ENCODE measurements at regions not wholly inside any gene's neighbourhood (a gene's known extent, or its start where the extent isn't known, plus 50 kb on each side); places are given as distances from the start of the nearest gene placed in this dataset.

DNA sequence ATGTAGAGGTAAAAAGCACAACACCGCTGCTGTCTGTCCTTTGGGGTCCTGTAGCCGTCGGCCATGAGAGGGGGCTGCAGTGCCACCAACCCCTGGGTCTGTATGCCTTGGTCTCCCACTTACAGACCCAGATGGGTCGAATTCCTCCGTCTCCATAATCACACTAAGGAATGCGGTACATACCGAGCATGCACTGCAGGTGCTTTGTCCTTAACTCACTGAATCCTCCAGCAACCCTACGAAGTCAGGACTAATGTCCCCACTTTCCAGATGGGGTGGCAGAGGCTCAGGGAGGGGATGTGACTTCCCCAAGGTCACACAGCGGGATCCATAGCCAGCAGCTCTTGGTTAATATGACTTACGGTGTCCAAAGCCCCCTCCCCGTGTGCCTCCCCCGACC lies 219.9 kb upstream of the CIBAR2 start:
- H3K23ac ChIP-seq (ENCODE audit: insufficient read length, low read depth, low read length), result no peak overlapping the region
- DNase-seq, result peak; percentile 74

More for the DNA sequence above, 219.9 kb upstream of the CIBAR2 start:
- no peak overlapping the region for H2BK12ac ChIP-seq (ENCODE audit: insufficient read length, low read depth, low read length)
- no peak overlapping the region for H2BK20ac ChIP-seq (ENCODE audit: low read depth, low read length, poor library complexity, severe bottlenecking)
- H2BK15ac ChIP-seq (ENCODE audit: low read depth, low read length), result no peak overlapping the region
- no peak overlapping the region for H3K56ac ChIP-seq (ENCODE audit: insufficient read length, low read depth, low read length)
- Mint-ChIP-seq H3K4me3 (peak overlapping the region in 1 of 2 experiments; percentile 35; a peak in 1 of 5 replicates), H3K27me3 (ENCODE audit: low read depth) (peaks cover 80% of the 10 kb centered on the region), H3K4me1 (peaks cover 53 to 66% of the 10 kb centered on the region in 2 experiments), H3K36me3 (ENCODE audit: insufficient read depth in 1 of 3, low read depth in 3 of 3) (peaks cover 0 to 7% (median 7%) of the 10 kb centered on the region in 3 experiments; a peak in 4 of 7 replicates), H3K9me3 (peaks cover 3 to 10% of the 10 kb centered on the region in 2 experiments; a peak in 4 of 5 replicates), H3K27ac (no peak overlapping the region)
- no peak overlapping the region for H3K9ac ChIP-seq (ENCODE audit: extremely low read depth, insufficient read length, low read length)
- H3K27me3 ChIP-seq (ENCODE audit: insufficient read depth, low read length), result peaks cover 23% of the 10 kb centered on the region; the same call in 1 of the 2 replicates
- no peak overlapping the region for H2AFZ ChIP-seq (ENCODE audit: low read length)
- H3K23me2 ChIP-seq (ENCODE audit: insufficient read length, low read depth, low read length, poor library complexity, severe bottlenecking), result peaks cover 12% of the 10 kb centered on the region
- no peak overlapping the region for H2BK5ac ChIP-seq (ENCODE audit: insufficient read length, low read length)
- WGBS (ENCODE audit: extremely low coverage, insufficient read length, low lambda C conversion rate), result no CpG with 5 or more reads among the region's 12 CpGs
- H2AK5ac ChIP-seq (ENCODE audit: insufficient read length, low read length), result no peak overlapping the region
- peaks cover 4% of the 10 kb centered on the region for H3K4me1 ChIP-seq (ENCODE audit: insufficient read depth, low read length)
- no peaks in the 10 kb centered on the region for H3K79me2 ChIP-seq (ENCODE audit: insufficient read depth, low read length)
- H4K91ac ChIP-seq (ENCODE audit: insufficient read length, low read depth, low read length), result no peak overlapping the region
- peaks cover 2% of the 10 kb centered on the region for H4K20me1 ChIP-seq (ENCODE audit: control insufficient read depth, insufficient read depth, insufficient read length)
- no peak overlapping the region for H4K5ac ChIP-seq (ENCODE audit: insufficient read length, low read depth, low read length)
- H4K8ac ChIP-seq (replicated peaks; ENCODE audit: insufficient read length, low read depth, low read length), result no peak overlapping the region
- H3K4me2 ChIP-seq (ENCODE audit: insufficient read depth, insufficient read length, low read length), result no peak overlapping the region
- no peaks in the 10 kb centered on the region for H3K9me3 ChIP-seq (ENCODE audit: control insufficient read depth, low read depth, low read length)
- H2BK120ac ChIP-seq (ENCODE audit: low read depth, low read length, poor library complexity, severe bottlenecking), result no peak overlapping the region
- no peak overlapping the region for H3K14ac ChIP-seq (ENCODE audit: insufficient read depth, low read length)
- no peak overlapping the region for H3T11ph ChIP-seq (ENCODE audit: low read length)
- no peaks in the 10 kb centered on the region for H3K79me1 ChIP-seq (ENCODE audit: insufficient read depth, low read depth, low read length, poor library complexity, severe bottlenecking)
- TF ChIP-seq, protein P1, sequence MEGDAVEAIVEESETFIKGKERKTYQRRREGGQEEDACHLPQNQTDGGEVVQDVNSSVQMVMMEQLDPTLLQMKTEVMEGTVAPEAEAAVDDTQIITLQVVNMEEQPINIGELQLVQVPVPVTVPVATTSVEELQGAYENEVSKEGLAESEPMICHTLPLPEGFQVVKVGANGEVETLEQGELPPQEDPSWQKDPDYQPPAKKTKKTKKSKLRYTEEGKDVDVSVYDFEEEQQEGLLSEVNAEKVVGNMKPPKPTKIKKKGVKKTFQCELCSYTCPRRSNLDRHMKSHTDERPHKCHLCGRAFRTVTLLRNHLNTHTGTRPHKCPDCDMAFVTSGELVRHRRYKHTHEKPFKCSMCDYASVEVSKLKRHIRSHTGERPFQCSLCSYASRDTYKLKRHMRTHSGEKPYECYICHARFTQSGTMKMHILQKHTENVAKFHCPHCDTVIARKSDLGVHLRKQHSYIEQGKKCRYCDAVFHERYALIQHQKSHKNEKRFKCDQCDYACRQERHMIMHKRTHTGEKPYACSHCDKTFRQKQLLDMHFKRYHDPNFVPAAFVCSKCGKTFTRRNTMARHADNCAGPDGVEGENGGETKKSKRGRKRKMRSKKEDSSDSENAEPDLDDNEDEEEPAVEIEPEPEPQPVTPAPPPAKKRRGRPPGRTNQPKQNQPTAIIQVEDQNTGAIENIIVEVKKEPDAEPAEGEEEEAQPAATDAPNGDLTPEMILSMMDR (conservative IDR thresholded peaks at IDR 0.05), result peak; percentile 26; the same call in 1 of the 3 replicates
- H3K27ac ChIP-seq (ENCODE audit: insufficient read length, low read depth, low read length), result no peak overlapping the region
- no peak overlapping the region for H3K18ac ChIP-seq (ENCODE audit: insufficient read length, low read depth, low read length)
- H3K4ac ChIP-seq (ENCODE audit: low read depth, low read length), result no peak overlapping the region

All from H9 (cell line).